Spinal cord (tissue), 9 donors: ENCODE measurements at regions not wholly inside any gene's neighbourhood (a gene's known extent, or its start where the extent isn't known, plus 50 kb on each side); places are given as distances from the start of the nearest gene placed in this dataset.

ENCODE experiments used
- DNase-seq, 6 donors: peaks; one replicate each; pipeline versions ENCODE4 v3.0.0 to v3.0.0-alpha.2; 2013 to 2015; ENCODE audit warnings: low spot score in 6 of 6, low read depth in 4 of 6
- H3K27ac ChIP-seq: one replicate; pipeline ENCODE4 v1.5.1; 2013; ENCODE audit warnings: low read depth, low read length, control low read depth
- H3K27me3 ChIP-seq: one replicate; pipeline ENCODE4 v1.6.1; 2013; ENCODE audit warnings: low read length; ENCODE audit not compliant: control insufficient read depth, insufficient read depth
- H3K36me3 ChIP-seq: one replicate; pipeline ENCODE4 v1.6.1; 2013; ENCODE audit warnings: low read length; ENCODE audit not compliant: control insufficient read depth, insufficient read depth
- H3K4me1 ChIP-seq: one replicate; pipeline ENCODE4 v1.6.1; 2013; ENCODE audit warnings: low read length; ENCODE audit not compliant: control insufficient read depth, insufficient read depth
- H3K4me3 ChIP-seq: one replicate; pipeline ENCODE4 v1.5.1; 2013; ENCODE audit warnings: low read depth, low read length, control low read depth
- H3K9me3 ChIP-seq: one replicate; pipeline ENCODE4 v1.6.1; 2013; ENCODE audit warnings: low read length; ENCODE audit not compliant: control insufficient read depth, insufficient read depth
- WGBS: methylation state at CpG from one replicate; pipeline ENCODE4 v1.1.5; 2013; ENCODE audit warnings: missing lambda C conversion rate; ENCODE audit not compliant: insufficient coverage; 5-methylcytosine and 5-hydroxymethylcytosine counted together
- donor health status: healthy.

- peak in 2 of 6 donors; percentile 31 to 77 for DNase-seq
- no peaks in the 10 kb centered on the region for H3K9me3 ChIP-seq
- H3K4me1 ChIP-seq, result no peaks in the 10 kb centered on the region
- no peak overlapping the region for H3K4me3 ChIP-seq
- H3K27ac ChIP-seq, result no peak overlapping the region
- no peaks in the 10 kb centered on the region for H3K27me3 ChIP-seq
- no peaks in the 10 kb centered on the region for H3K36me3 ChIP-seq
Measured at GRCh38 chr14:42316693-42317092, 710.0 kb downstream of the LRFN5 start.

GRCh38 chr14:42311876-42312275 is 705.2 kb downstream of the LRFN5 start:
- WGBS, result 70% methylated on average over 6 of the region's 9 CpGs
- peak in 2 of 6 donors; percentile 17 to 79 for DNase-seq
- H3K4me3 ChIP-seq, result no peak overlapping the region
- H3K27me3 ChIP-seq, result no peaks in the 10 kb centered on the region
- no peaks in the 10 kb centered on the region for H3K36me3 ChIP-seq
- H3K4me1 ChIP-seq, result no peaks in the 10 kb centered on the region
- peaks cover 7% of the 10 kb centered on the region for H3K9me3 ChIP-seq
- H3K27ac ChIP-seq, result no peak overlapping the region

- Histone ChIP-seq H3K27me3 (no peaks in the 10 kb centered on the region), H3K4me1 (no peaks in the 10 kb centered on the region), H3K4me3 (no peak overlapping the region), H3K27ac (no peak overlapping the region), H3K9me3 (peaks cover 7% of the 10 kb centered on the region), H3K36me3 (no peaks in the 10 kb centered on the region)
- DNase-seq, result no peak
- WGBS, result 92% methylated on average over 4 of the region's 5 CpGs
Measured at GRCh38 chr14:42307239-42307825, 700.7 kb downstream of the LRFN5 start.

GRCh38 chr14:42299692-42300091 is 693.0 kb downstream of the LRFN5 start:
- 80% methylated on average over 1 of the region's 2 CpGs for WGBS
- H3K4me1 ChIP-seq, result no peaks in the 10 kb centered on the region
- H3K27me3 ChIP-seq, result no peaks in the 10 kb centered on the region
- no peak overlapping the region for H3K27ac ChIP-seq
- DNase-seq, result peak in 1 of 6 donors; percentile 9
- no peak overlapping the region for H3K4me3 ChIP-seq
- H3K9me3 ChIP-seq, result no peaks in the 10 kb centered on the region
- no peaks in the 10 kb centered on the region for H3K36me3 ChIP-seq

GRCh38 chr14:42293180-42293579 is 686.5 kb downstream of the LRFN5 start:
- Histone ChIP-seq H3K4me1 (no peaks in the 10 kb centered on the region), H3K9me3 (no peaks in the 10 kb centered on the region), H3K4me3 (no peak overlapping the region), H3K36me3 (no peaks in the 10 kb centered on the region), H3K27me3 (no peaks in the 10 kb centered on the region), H3K27ac (no peak overlapping the region)
- DNase-seq, result no peak
- 29% methylated on average over 1 of the region's 1 CpG for WGBS

GRCh38 chr14:42277840-42278239 is 671.2 kb downstream of the LRFN5 start:
- H3K27me3 ChIP-seq, result no peaks in the 10 kb centered on the region
- no peak overlapping the region for H3K27ac ChIP-seq
- H3K4me3 ChIP-seq, result no peak overlapping the region
- no peaks in the 10 kb centered on the region for H3K4me1 ChIP-seq
- no CpG with 5 or more reads among the region's 2 CpGs for WGBS
- H3K36me3 ChIP-seq, result no peaks in the 10 kb centered on the region
- no peaks in the 10 kb centered on the region for H3K9me3 ChIP-seq
- DNase-seq, result no peak

- Histone ChIP-seq H3K4me1 (no peaks in the 10 kb centered on the region), H3K27me3 (no peaks in the 10 kb centered on the region), H3K36me3 (no peaks in the 10 kb centered on the region), H3K27ac (no peak overlapping the region), H3K9me3 (no peaks in the 10 kb centered on the region), H3K4me3 (no peak overlapping the region)
- no CpG with 5 or more reads among the region's 1 CpG for WGBS
- no peak for DNase-seq
Measured at GRCh38 chr14:42269234-42269633, 662.6 kb downstream of the LRFN5 start.

- no peaks in the 10 kb centered on the region for H3K36me3 ChIP-seq
- no peaks in the 10 kb centered on the region for H3K4me1 ChIP-seq
- no peaks in the 10 kb centered on the region for H3K9me3 ChIP-seq
- no peak overlapping the region for H3K27ac ChIP-seq
- no peak for DNase-seq
- H3K27me3 ChIP-seq, result no peaks in the 10 kb centered on the region
- WGBS, result no CpG with 5 or more reads among the region's 2 CpGs
- H3K4me3 ChIP-seq, result no peak overlapping the region
Measured at GRCh38 chr14:42248131-42248530, 641.5 kb downstream of the LRFN5 start.

GRCh38 chr14:42241101-42241500 is 634.4 kb downstream of the LRFN5 start:
- Histone ChIP-seq H3K27ac (no peak overlapping the region), H3K9me3 (no peaks in the 10 kb centered on the region), H3K4me3 (no peak overlapping the region), H3K36me3 (no peaks in the 10 kb centered on the region), H3K27me3 (no peaks in the 10 kb centered on the region), H3K4me1 (no peaks in the 10 kb centered on the region)
- WGBS, result 82% methylated on average over 1 of the region's 2 CpGs
- DNase-seq, result no peak

- Histone ChIP-seq H3K27ac (no peak overlapping the region), H3K4me1 (no peaks in the 10 kb centered on the region), H3K36me3 (no peaks in the 10 kb centered on the region), H3K27me3 (no peaks in the 10 kb centered on the region), H3K9me3 (no peaks in the 10 kb centered on the region), H3K4me3 (no peak overlapping the region)
- DNase-seq, result peak in 1 of 6 donors; percentile 26
- 88% methylated on average over 1 of the region's 3 CpGs for whole genome bisulfite sequencing
Measured at GRCh38 chr14:42229976-42230375, 623.3 kb downstream of the LRFN5 start.
